ENCODE measurements at regions not wholly inside any gene's neighbourhood (a gene's known extent, or its start where the extent isn't known, plus 50 kb on each side); places are given as distances from the start of the nearest gene placed in this dataset.

GRCh38 chr15:89413877-89414276, 79.3 kb upstream of the POLG start:
- no peak overlapping the region; the same call in 1 of the 2 replicates for H3K27ac ChIP-seq
- no peak for DNase-seq
- no peaks in the 10 kb centered on the region for H3K27me3 ChIP-seq (ENCODE audit: insufficient read depth, low read depth, severe bottlenecking)
- no peak overlapping the region for H3K4me3 ChIP-seq (ENCODE audit: low read depth, low read length)
- TF ChIP-seq CTCF (IDR thresholded peaks at IDR 0.05; ENCODE audit: low read depth, low read length), result no peak
- no peaks in the 10 kb centered on the region; the same call in 1 of the 2 replicates for H3K36me3 ChIP-seq
- no peaks in the 10 kb centered on the region for H3K9me3 ChIP-seq (ENCODE audit: severe bottlenecking)

GRCh38 chr15:89412905-89413411, 78.3 kb upstream of the POLG start:
- no peaks in the 10 kb centered on the region for H3K27me3 ChIP-seq (ENCODE audit: insufficient read depth, low read depth, severe bottlenecking)
- TF ChIP-seq CTCF (IDR thresholded peaks at IDR 0.05; ENCODE audit: low read depth, low read length), result no peak
- H3K9me3 ChIP-seq (ENCODE audit: severe bottlenecking), result no peaks in the 10 kb centered on the region
- peak; percentile 37 for DNase-seq
- H3K4me3 ChIP-seq (ENCODE audit: low read depth, low read length), result no peak overlapping the region
- peak overlapping the region; percentile 70 for H3K27ac ChIP-seq
- H3K36me3 ChIP-seq, result no peaks in the 10 kb centered on the region; the same call in none of the 2 replicates

GRCh38 chr15:89410039-89410435, 75.4 kb upstream of the POLG start:
- Histone ChIP-seq H3K9me3 (ENCODE audit: severe bottlenecking) (no peaks in the 10 kb centered on the region), H3K4me3 (ENCODE audit: low read depth, low read length) (no peak overlapping the region), H3K27ac (no peak overlapping the region), H3K27me3 (ENCODE audit: insufficient read depth, low read depth, severe bottlenecking) (no peaks in the 10 kb centered on the region), H3K36me3 (peaks cover 12% of the 10 kb centered on the region)
- no peak for DNase-seq
- no peak for TF ChIP-seq CTCF (IDR thresholded peaks at IDR 0.05; ENCODE audit: low read depth, low read length)

GRCh38 chr15:89409184-89410038, 74.8 kb upstream of the POLG start:
- no peak overlapping the region for H3K4me3 ChIP-seq (ENCODE audit: low read depth, low read length)
- H3K36me3 ChIP-seq, result peaks cover 17% of the 10 kb centered on the region
- no peaks in the 10 kb centered on the region for H3K27me3 ChIP-seq (ENCODE audit: insufficient read depth, low read depth, severe bottlenecking)
- no peak for TF ChIP-seq CTCF (IDR thresholded peaks at IDR 0.05; ENCODE audit: low read depth, low read length)
- H3K9me3 ChIP-seq (ENCODE audit: severe bottlenecking), result no peaks in the 10 kb centered on the region
- DNase-seq, result no peak
- H3K27ac ChIP-seq, result no peak overlapping the region

- no peak overlapping the region for H3K27ac ChIP-seq
- no peaks in the 10 kb centered on the region for H3K9me3 ChIP-seq (ENCODE audit: severe bottlenecking)
- no peaks in the 10 kb centered on the region for H3K27me3 ChIP-seq (ENCODE audit: insufficient read depth, low read depth, severe bottlenecking)
- H3K36me3 ChIP-seq, result peaks cover 21% of the 10 kb centered on the region
- no peak for TF ChIP-seq CTCF (IDR thresholded peaks at IDR 0.05; ENCODE audit: low read depth, low read length)
- DNase-seq, result no peak
- H3K4me3 ChIP-seq (ENCODE audit: low read depth, low read length), result no peak overlapping the region
Measured at GRCh38 chr15:89408372-89409183, 74.0 kb upstream of the POLG start.
